ENCODE measurements at regions not wholly inside any gene's neighbourhood (a gene's known extent, or its start where the extent isn't known, plus 50 kb on each side); places are given as distances from the start of the nearest gene placed in this dataset.

GRCh38 chr16:87178977-87179376 is 138.2 kb downstream of the C16orf95 start:
- Histone ChIP-seq H3K79me2 (ENCODE audit: low read length) (no peaks in the 10 kb centered on the region), H3K4me3 (ENCODE audit: low read length) (no peak overlapping the region), H3K4me1 (ENCODE audit: low read length) (no peaks in the 10 kb centered on the region), H3K9me3 (ENCODE audit: insufficient read depth, low read length) (no peaks in the 10 kb centered on the region), H3K27ac (ENCODE audit: low read length) (no peak overlapping the region), H3K27me3 (ENCODE audit: low read depth, low read length) (no peaks in the 10 kb centered on the region), H2AFZ (ENCODE audit: low read depth, low read length) (no peak overlapping the region), H4K20me1 (ENCODE audit: insufficient read depth, low read length) (no peaks in the 10 kb centered on the region), H3K36me3 (replicated peaks; ENCODE audit: low read depth, low read length) (no peaks in the 10 kb centered on the region), H3K4me2 (ENCODE audit: low read length) (no peak overlapping the region), H3K9ac (ENCODE audit: low read length) (no peak overlapping the region)
- TF ChIP-seq EZH2phosphoT487 (IDR thresholded peaks at IDR 0.05; ENCODE audit: low read depth): no peak
- no peak for TF ChIP-seq CTCF (IDR thresholded peaks at IDR 0.05; ENCODE audit: low read depth, low read length)

GRCh38 chr16:87180069-87180468 is 137.1 kb downstream of the C16orf95 start:
- Histone ChIP-seq H3K4me1 (ENCODE audit: low read length) (no peaks in the 10 kb centered on the region), H3K27ac (ENCODE audit: low read length) (no peak overlapping the region), H3K36me3 (replicated peaks; ENCODE audit: low read depth, low read length) (no peaks in the 10 kb centered on the region), H3K4me2 (ENCODE audit: low read length) (no peak overlapping the region), H3K9ac (ENCODE audit: low read length) (no peak overlapping the region), H3K79me2 (ENCODE audit: low read length) (no peaks in the 10 kb centered on the region), H3K4me3 (ENCODE audit: low read length) (no peak overlapping the region), H2AFZ (ENCODE audit: low read depth, low read length) (no peak overlapping the region), H3K27me3 (ENCODE audit: low read depth, low read length) (no peaks in the 10 kb centered on the region), H3K9me3 (ENCODE audit: insufficient read depth, low read length) (no peaks in the 10 kb centered on the region), H4K20me1 (ENCODE audit: insufficient read depth, low read length) (no peaks in the 10 kb centered on the region)
- TF ChIP-seq EZH2phosphoT487 (IDR thresholded peaks at IDR 0.05; ENCODE audit: low read depth) (no peak), CTCF (IDR thresholded peaks at IDR 0.05; ENCODE audit: low read depth, low read length) (no peak)

GRCh38 chr16:87182759-87183158 is 134.4 kb downstream of the C16orf95 start:
- Histone ChIP-seq H3K9ac (ENCODE audit: low read length) (no peak overlapping the region), H3K4me1 (ENCODE audit: low read length) (no peaks in the 10 kb centered on the region), H3K4me2 (ENCODE audit: low read length) (no peak overlapping the region), H3K79me2 (ENCODE audit: low read length) (no peaks in the 10 kb centered on the region), H2AFZ (ENCODE audit: low read depth, low read length) (no peak overlapping the region), H3K4me3 (ENCODE audit: low read length) (no peak overlapping the region), H3K36me3 (replicated peaks; ENCODE audit: low read depth, low read length) (no peaks in the 10 kb centered on the region), H3K27me3 (ENCODE audit: low read depth, low read length) (no peaks in the 10 kb centered on the region), H4K20me1 (ENCODE audit: insufficient read depth, low read length) (no peaks in the 10 kb centered on the region), H3K9me3 (ENCODE audit: insufficient read depth, low read length) (peaks cover 2% of the 10 kb centered on the region), H3K27ac (ENCODE audit: low read length) (no peak overlapping the region)
- TF ChIP-seq CTCF (IDR thresholded peaks at IDR 0.05; ENCODE audit: low read depth, low read length) (no peak), EZH2phosphoT487 (IDR thresholded peaks at IDR 0.05; ENCODE audit: low read depth) (no peak)

- Histone ChIP-seq H3K27me3 (ENCODE audit: low read depth, low read length) (no peaks in the 10 kb centered on the region), H3K4me1 (ENCODE audit: low read length) (no peaks in the 10 kb centered on the region), H3K79me2 (ENCODE audit: low read length) (no peaks in the 10 kb centered on the region), H3K27ac (ENCODE audit: low read length) (no peak overlapping the region), H2AFZ (ENCODE audit: low read depth, low read length) (no peak overlapping the region), H3K4me3 (ENCODE audit: low read length) (no peak overlapping the region), H3K36me3 (replicated peaks; ENCODE audit: low read depth, low read length) (no peaks in the 10 kb centered on the region), H4K20me1 (ENCODE audit: insufficient read depth, low read length) (no peaks in the 10 kb centered on the region), H3K4me2 (ENCODE audit: low read length) (no peak overlapping the region), H3K9me3 (ENCODE audit: insufficient read depth, low read length) (peaks cover 3% of the 10 kb centered on the region), H3K9ac (ENCODE audit: low read length) (no peak overlapping the region)
- no peak for TF ChIP-seq EZH2phosphoT487 (IDR thresholded peaks at IDR 0.05; ENCODE audit: low read depth)
These were observed 133.5 kb downstream of the C16orf95 start for GRCh38 chr16:87183647-87184046.

- no peaks in the 10 kb centered on the region for H4K20me1 ChIP-seq (ENCODE audit: insufficient read depth, low read length)
- TF ChIP-seq CTCF (IDR thresholded peaks at IDR 0.05; ENCODE audit: low read depth, low read length): no peak
- TF ChIP-seq EZH2phosphoT487 (IDR thresholded peaks at IDR 0.05; ENCODE audit: low read depth): no peak
- H3K36me3 ChIP-seq (replicated peaks; ENCODE audit: low read depth, low read length): no peaks in the 10 kb centered on the region
- no peaks in the 10 kb centered on the region for H3K4me1 ChIP-seq (ENCODE audit: low read length)
- H3K27ac ChIP-seq (ENCODE audit: low read length): no peak overlapping the region
- no peak overlapping the region for H3K4me3 ChIP-seq (ENCODE audit: low read length)
- no peak overlapping the region for H3K4me2 ChIP-seq (ENCODE audit: low read length)
- no peak overlapping the region for H3K9ac ChIP-seq (ENCODE audit: low read length)
- no peaks in the 10 kb centered on the region for H3K79me2 ChIP-seq (ENCODE audit: low read length)
- peaks cover 3% of the 10 kb centered on the region for H3K9me3 ChIP-seq (ENCODE audit: insufficient read depth, low read length)
- H2AFZ ChIP-seq (ENCODE audit: low read depth, low read length): no peak overlapping the region
- H3K27me3 ChIP-seq (ENCODE audit: low read depth, low read length): no peaks in the 10 kb centered on the region
These were observed 131.9 kb downstream of the C16orf95 start for GRCh38 chr16:87185308-87185707.
